GM18861 (cell line): ENCODE measurements at regions not wholly inside any gene's neighbourhood (a gene's known extent, or its start where the extent isn't known, plus 50 kb on each side); places are given as distances from the start of the nearest gene placed in this dataset.
"Not testable (repeated sequence)": the region's sequence is repeated elsewhere in the genome, so short reads cannot be mapped to it uniquely, and the experiment has no call there.

Experiments used
- ATAC-seq: cut with Tn5 transposase; IDR thresholded peaks from one replicate; pipeline ENCODE4 v1.9.1; 2021; ENCODE audit not compliant: unreplicated experiment

DNA sequence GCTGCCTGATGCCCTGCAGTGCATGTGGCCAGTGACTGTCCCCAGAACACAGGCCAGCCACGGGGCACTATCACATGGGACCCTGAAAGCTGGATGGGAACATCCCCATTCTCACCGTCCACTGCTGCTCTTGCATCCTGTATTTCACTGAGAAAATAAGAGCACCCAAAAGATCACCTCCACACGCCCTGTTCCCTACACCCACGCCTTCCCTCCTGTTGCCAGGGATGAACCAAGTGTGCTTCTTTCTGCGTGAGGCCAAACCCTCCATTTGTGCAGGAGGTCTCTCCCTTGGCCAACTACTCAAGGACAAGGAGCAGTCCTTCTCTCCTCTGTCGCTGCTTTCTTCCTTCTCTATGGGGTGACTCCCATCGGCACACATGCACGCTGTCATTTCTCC lies 118.3 kb downstream of the LRRC37A3 start:
- ATAC-seq = not testable (repeated sequence)

DNA sequence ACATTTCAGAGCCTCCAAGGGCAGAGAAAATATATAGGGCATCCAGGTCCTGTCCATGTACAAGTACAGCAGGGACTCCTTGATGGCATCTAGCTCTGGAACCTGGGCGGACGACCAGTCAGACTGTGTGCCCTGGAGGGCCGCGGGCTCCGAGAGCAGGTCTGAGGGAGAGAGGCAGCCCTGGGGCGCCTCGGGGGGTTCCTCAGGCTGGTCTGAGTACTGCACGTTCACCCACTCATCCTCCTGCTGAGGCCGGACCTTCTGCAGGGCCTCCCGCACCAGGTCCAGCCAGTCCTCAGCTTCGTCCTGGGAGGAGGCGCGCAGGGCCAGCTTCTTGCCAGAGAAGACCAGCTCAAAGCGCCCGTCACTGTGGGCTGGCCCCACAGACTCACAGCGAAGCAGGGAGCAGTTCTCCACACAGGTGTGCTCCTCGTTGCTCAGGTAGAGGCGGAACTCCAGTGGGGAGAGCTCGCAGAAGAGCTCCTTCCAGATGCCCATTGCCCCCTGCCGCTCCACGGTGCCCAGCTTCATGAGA lies 118.8 kb downstream of the LRRC37A3 start:
- not testable (repeated sequence) for ATAC-seq

DNA sequence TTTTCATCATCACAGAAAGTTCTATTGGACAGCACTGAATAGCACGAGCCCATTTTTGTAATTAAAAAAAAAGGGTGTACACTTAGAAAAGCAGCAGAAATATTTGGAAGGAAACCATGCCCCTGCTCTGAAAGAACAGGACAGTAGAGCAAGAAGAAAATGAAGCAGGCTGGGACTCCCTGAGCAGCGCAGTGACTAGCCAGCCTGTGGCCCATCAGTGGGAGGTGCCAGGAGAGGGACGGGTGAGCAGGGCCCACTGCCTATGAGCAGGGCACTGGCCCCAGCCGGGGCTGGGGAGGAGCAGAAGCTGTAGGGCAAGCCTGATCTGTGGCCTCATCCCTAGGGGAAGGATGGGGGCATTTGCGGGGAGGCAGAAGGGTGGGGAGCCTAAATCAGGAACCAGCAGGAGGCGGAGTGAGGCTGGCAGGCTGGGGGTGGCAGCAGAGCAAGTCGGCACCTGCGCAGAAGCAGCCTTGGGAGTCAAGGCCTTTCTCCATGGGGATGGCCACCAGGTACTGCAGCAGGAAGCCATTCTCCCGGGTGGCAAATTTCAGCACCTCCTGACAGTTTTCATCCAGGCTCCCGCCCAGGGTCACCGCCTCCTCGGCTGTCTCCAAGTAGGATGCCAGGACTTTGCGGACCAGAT lies 119.6 kb downstream of the LRRC37A3 start:
- not testable (repeated sequence) for ATAC-seq

DNA sequence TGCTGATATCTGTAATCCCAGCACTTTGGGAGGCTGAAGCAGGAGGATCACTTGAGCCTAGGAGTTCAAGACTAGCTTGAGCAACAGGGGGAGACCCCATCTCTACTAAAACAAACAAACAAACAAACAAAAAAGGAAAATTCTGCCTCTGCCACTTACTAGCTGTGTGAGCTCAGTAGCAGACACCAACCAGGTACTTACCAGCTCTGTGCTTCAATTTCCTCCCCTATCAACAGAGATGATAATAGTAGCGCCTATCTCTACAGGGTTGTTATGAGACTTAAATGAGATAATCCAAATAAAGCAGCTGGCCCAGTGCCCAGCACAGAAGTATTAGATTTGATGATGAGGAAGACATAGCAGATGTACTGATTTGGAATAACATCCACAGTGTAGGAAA lies 120.3 kb downstream of the LRRC37A3 start:
- ATAC-seq = not testable (repeated sequence)

DNA sequence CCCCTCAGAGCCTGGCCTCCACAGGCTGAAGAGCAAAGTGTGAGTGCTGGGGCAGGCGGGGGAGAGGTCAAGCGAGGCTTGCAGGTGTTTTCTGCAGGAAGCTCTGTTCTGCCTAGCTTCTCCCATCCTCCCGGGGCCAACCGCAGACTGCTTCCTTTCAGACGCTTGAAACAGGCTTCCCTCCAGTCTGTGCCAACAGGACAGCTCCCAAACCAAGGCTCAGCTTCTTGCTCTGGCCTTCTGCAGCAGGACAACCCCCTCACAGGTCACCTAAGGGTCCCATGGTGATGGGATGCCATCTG lies 120.8 kb downstream of the LRRC37A3 start:
- ATAC-seq = not testable (repeated sequence)

DNA sequence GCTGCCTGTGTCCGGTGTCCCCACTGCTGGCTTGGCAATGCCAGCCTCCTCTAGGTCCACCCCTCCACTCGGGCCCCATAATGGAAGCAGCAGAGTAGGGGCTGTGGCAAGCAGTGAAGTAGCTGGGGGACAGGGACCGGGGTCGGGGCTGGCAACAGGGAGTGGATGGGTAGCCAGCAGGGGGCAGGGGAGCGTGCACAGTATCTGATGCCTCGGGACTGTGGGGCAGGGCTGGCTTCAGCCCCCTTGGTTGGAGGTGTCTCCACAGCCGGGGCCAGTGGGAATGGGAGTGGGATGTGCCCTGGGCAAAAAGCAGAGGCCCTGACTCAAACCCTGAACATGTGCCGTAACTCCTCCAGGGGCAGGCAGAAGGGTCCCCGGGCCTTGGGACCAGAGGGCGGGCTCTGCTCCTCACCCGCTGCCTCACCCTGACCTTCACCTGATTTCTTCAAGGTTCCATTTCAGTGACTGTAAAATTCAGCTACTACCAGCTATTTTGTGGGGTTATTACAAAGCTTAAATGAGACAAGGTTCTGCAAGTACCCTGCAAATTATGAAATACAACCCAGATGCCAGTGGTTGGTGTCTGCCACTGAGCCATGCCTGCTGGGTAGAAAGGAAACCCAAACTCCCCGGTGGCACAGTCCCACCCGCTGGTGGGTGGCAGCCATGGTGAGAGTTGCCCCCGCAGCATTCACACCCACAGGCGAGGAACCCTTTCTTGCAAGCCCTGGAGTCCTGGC lies 121.4 kb downstream of the LRRC37A3 start:
- ATAC-seq = not testable (repeated sequence)

DNA sequence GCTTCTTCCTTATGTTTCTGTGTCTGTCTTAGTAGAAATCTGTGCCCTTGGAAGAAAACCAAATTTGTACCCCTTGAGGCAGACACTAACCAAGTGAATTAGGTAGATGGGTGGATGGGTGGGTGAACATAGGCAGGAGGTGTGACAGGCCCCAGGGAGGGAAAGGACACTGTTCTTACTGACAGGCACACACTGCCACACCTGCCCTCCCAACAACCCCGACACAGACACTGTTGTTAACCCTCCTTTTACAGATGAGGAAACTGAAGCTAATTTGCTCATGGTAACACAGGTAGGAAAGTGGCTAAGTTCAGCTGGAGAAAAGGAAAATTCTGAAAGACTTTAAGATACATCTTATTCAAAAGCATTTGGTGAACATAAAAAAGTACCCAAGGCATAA lies 123.9 kb downstream of the LRRC37A3 start:
- ATAC-seq = not testable (repeated sequence)

DNA sequence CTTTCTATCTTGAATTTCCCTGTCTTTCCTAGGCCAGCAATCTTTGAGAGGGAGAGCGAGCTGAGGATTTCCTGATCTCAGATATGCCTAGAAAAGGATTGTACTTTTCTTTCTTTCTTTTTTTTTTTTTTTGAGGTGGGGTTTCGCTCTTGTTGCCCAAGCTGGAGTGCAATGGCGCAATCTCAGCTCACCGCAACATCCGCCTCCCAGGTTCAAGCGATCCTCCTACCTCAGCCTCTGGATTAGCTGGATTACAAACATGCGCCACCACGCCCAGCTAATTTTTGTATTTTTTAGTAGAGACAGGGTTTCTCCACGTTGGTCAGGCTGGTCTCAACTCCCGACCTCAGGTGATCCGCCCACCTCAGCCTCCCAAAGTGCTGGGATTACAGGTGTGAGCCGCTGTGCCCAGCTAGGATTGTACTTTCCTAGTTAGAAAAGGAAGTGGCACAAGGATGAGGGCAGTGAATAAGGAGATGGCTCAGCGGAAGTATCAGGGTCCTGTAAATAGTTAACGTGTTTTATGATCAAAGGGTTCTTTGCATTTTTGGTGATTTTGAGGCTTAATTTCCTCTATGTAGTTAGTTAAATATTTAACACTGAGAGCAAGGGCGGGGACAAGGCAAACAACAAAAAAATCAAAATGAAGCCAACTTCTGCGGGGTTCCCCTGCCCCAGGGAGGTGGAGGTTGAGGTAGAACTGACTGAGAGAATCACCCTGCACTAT lies 124.6 kb downstream of the LRRC37A3 start:
- not testable (repeated sequence) for ATAC-seq

DNA sequence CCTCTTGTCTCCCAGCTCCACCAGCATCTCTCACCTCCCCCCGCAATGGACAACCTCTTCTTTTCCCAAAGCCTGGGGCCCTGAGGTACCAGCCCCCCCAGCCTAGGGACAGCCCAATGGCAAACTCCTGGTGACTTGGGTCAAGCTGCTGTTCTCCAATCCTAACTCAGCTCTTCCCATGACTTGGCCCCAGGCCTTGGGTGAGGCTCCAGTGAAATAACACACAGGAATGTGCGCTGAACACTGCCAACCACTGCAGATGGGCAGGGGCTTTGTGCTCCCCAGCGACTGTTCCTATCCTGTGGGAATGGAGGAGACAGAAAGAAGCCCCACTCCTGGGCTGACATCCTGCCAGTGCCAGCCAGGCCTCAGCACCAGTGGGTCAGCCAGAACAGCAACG lies 125.2 kb downstream of the LRRC37A3 start:
- ATAC-seq = not testable (repeated sequence)

DNA sequence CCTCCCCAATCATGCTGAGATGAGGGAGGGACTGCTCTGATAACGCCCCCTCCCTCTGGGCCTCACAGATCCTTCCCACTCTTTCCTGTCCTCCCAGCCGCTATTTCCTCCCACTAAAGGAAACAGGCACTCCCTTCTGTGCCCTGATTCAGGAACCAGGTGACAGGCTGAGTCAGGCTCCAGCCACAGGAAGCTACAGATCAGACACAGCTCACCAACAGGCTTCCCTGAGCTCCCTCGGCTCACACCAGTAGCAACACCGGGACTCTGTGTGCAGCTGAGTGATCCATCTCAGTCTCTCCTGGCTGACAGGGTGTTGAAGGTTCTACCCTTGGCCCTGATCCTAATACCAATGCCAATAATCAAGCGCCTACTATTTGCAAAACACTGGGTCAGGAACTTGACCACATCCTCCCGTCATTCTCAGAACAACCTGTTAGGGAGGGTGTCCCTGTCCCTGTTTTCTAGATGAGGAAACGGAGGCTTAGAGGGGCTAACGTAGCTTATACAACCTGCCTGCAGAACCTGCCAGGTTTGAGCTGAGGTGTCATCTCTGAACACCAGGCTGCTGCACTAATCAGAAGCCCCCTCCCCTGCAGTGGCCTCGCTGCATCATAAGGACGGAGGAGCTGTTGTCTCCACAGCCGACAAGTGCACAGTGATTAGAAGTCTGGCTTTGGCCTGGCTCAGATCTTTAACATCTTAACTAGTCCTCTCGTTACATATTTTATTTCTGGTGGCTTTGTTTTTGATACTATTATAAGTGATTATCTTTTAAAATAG lies 126.3 kb downstream of the LRRC37A3 start:
- not testable (repeated sequence) for ATAC-seq

DNA sequence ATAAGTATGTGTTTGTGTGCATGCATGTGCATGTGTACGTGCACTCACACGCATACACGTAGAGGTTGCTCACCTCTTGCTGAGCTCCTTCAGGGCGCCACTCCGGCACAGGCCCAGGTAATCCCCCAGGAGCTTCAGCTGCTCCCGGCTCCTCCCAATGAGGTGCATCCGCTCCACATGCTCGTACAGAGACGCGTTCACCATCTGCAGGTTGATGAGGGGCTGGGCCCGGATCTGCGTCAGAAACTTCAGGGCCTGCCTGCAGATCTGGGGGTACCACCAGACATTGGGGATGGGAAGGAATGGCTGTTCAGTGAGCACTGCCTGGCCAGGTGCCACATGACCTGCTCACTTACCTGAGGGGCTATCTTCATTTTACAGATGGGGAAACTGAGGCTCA lies 127.0 kb downstream of the LRRC37A3 start:
- not testable (repeated sequence) for ATAC-seq

DNA sequence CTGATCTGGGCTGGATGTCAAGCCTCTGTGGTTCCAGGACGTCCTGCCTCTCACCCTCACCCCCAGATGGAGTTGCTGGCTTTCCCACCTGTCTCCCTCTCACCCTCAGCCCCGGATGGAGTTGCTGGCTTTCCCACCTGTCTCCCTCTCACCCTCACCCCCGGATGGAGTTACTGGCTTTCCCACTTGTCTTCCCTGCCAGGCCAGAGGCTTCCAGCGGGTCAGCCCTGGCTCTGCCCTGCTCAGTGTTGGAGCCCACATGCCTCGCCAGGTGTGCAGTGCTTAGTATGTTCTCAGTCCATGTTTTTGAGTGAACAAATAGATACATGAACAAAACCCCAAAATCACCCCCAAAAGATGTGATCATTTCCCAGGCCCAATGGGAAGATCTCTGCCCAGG lies 127.6 kb downstream of the LRRC37A3 start:
- ATAC-seq = not testable (repeated sequence)

DNA sequence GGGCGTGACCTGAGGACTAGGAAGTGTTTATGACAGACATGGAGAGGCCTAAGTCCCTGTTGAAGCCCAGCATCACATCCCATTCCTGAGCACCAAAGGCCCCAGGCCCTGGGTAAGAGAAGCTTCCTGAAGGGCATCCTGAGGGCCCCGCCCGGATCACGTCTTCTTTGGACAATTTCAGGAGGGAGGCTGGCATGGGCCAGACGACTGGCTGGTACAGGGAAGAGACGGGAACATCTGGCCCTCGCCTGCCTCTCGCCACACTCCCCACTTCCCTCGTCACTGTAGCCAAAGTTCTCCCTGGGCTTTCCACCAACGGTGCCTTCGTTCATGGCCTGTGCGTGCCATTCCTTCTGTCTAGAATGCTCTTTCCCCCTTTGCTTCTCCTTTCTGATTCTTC lies 128.1 kb downstream of the LRRC37A3 start:
- not testable (repeated sequence) for ATAC-seq

DNA sequence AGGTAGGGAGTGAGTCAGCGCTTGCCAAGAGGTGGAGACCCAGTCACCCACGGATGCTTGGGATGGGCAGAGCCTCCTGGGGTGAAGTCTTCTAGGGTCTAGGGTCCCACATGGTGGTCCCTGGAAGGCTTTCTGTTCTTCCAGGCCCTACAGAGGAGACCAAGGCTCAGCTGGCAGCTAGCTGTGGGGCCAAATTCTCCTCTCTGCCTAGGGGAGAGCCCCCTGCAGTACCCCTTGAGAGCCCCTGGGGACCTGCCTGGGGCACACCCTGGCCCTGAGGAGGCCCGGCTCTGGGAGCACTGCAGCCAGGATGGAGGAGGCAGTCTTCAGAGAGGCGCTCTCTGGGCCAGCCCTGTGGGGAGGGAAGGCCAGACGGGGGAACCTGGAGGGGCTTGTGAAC lies 128.6 kb upstream of the SMURF2 start:
- not testable (repeated sequence) for ATAC-seq

DNA sequence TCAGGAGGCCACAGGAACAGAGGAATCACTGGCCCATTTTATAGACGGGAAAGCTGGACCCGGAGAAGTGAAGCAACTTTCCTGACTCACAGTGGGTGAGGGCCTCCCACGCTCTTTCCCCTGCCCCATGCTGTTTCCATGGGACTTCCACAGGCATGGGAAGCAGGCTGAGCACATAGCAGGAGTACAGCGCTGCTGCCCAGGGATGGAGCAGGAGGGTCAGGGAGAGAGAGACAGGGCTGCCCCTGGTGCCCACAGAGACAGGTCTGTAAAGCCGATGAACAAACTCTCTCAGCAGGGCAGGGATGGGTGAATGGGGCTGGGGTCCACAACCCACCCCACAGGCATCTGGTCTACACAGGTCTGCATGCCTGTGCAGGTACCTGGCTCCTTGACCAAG lies 128.1 kb upstream of the SMURF2 start:
- ATAC-seq = not testable (repeated sequence)

DNA sequence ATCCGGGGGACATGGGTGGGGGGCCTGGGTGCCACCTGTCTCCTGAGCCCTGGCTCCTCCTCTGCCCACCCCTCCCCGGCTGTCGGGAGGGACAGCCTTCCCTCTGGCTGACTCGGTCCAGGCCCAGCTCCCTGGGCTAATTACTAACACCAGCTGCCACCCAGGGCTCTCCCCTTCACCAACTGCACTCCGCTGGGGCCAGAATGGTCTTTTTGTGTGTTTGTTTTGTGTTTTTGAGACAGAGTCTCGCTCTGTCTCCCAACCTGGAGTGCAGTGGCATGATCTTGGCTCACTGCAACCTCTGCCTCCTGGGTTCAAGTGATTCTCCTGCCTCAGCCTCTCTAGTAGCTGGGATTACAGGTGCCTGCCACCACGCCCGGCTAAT lies 126.9 kb upstream of the SMURF2 start:
- ATAC-seq = not testable (repeated sequence)

DNA sequence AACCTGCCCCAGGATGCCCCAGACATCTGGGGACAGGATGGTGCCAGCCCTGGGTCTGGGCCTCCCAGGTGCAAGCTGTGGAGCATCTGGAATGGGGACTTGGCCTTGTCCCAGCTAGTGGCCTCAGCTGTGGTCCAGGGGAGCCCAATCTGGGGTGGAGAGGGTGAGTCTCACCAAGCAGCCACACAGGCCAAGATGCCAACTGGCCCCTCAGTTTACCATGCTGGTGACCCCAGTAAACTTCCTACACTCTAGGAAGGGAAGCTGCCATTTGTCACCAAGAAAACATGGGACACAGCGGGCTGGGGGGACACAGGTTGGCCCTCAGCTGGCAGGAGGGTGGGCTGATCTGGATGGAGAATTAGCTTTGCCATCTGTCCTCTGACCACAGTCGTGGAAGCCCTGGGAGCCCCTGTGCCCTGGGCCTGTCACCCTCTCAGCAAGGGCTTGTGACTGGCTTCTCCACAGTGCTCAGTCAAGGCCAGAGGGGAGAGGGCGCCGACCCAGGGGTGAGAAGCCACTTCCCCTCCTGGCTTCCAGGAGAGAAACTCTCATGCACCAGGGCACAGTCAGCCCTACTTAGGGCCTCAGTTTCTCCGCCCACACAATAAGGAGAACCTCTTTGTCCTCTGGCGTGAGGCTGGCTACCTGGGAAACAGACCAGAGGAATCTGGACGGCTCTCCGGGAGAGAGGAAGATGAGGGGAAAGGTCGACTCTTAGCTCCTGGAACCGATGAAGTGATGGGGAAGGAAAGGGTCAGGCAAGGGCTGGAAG lies 126.4 kb upstream of the SMURF2 start:
- ATAC-seq = no peak

DNA sequence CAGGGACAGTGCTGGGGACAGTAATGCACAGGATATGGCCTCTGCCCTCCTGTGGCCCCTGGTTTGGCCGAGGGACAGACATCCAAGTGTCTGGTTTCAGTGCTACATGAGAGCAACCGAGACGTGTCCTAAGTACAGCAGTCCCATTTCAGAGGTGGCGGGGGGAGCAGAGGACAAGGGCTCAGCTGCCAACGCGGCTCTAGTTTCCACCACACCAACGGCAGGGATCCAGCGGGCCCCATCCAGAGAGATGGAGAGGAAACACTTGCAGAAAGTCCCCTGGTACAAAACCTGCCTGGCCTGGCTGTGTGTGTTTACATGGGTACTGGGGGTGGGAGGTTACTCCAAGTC lies 125.8 kb upstream of the SMURF2 start:
- ATAC-seq = no peak

DNA sequence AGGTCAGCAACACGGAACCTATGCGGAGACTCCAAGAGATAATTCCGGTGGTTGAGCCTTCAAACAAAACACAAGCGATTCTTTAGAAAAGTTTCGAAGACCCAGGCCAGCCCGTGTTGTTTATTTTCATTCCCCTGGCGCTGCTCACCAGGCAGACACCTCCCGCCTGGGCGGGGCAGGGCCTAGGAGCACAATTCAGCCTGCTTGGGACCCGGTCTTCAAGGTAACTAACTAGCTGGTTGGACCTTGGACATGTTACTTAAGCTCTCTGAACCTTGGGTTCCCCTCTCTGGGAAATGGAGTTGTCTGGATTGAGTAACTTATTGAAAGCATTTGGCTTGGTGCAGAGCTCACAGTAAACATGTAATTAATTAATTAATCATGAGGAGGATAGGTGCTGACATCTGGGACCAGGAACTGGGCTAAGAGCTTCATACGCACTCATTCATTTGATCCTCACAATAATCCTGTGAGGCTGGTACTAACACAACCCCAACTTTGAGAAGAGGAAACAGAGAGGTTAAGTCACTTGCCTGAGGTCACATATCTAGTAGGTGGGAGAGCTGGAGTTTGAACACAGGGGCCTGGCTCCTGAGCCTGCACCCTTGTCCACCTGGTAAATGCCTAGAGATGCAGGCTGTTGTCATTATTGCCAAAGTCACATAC lies 125.3 kb upstream of the SMURF2 start:
- ATAC-seq = no peak

DNA sequence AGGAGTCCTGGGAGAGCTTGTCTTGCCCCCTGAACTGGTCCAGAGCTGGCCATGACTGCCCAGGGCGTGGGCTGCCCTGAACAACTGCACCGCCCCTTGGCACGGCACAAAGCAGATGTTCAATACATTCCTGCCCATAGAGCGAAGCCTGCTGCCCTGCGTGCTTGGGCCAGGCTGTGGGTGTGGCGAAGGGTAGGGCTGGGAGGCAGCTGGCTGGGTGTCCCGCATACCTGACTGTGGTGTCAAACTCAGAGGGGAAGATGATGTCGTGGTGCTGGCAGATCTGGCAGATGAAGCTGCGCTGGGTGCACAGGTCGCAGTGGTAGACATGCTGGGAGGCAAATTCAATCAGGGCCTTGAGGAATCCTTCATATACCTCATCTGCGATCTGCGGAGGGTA lies 124.2 kb upstream of the SMURF2 start:
- ATAC-seq = no peak
